ENCODE measurements at regions not wholly inside any gene's neighbourhood (a gene's known extent, or its start where the extent isn't known, plus 50 kb on each side); places are given as distances from the start of the nearest gene placed in this dataset.
"Not testable (repeated sequence)": the region's sequence is repeated elsewhere in the genome, so short reads cannot be mapped to it uniquely, and the experiment has no call there.

- H3K27me3 ChIP-seq (replicated peaks in 1 of 2; ENCODE audit: control insufficient read depth in 2 of 2, insufficient read depth in 2 of 2, low read length in 1 of 2); H3K4me2 ChIP-seq (ENCODE audit: control insufficient read depth, insufficient read depth); in situ Hi-C loops (cut with MboI); H3K9ac ChIP-seq (ENCODE audit: control insufficient read depth, insufficient read depth, low read length); ATAC-seq; H3K4me1 ChIP-seq (ENCODE audit: control insufficient read depth, insufficient read depth, low read length); POLR2A ChIA-PET; H3K79me2 ChIP-seq (ENCODE audit: control insufficient read depth, insufficient read depth, low read length); FAIRE-seq; H2AFZ ChIP-seq (ENCODE audit: control insufficient read depth, low read depth, low read length); H4K20me1 ChIP-seq (ENCODE audit: control insufficient read depth, insufficient read depth); CTCF ChIA-PET; H3K36me3 ChIP-seq (ENCODE audit: control insufficient read depth in 2 of 2, insufficient read depth in 2 of 2, low read length in 1 of 2); H3K9me3 ChIP-seq (replicated peaks; ENCODE audit: control insufficient read depth, insufficient read depth, low read length); DNase-seq (ENCODE audit: low read depth, low spot score); BruUV-seq (replicated peaks); intact Hi-C loops (cut with micrococcal nuclease; ENCODE audit: unreplicated experiment); RAD21 ChIA-PET (ENCODE audit: unreplicated experiment); H3K4me3 ChIP-seq; H3K27ac ChIP-seq (ENCODE audit: control insufficient read depth, insufficient read depth): not testable (repeated sequence)
- 89% methylated on average over 17 of the region's 17 CpGs for WGBS (ENCODE audit: insufficient coverage, insufficient replicate concordance, low lambda C conversion rate, missing lambda C conversion rate)
- SMC1A ChIA-PET (ENCODE audit: uncharacterized antibody, unreplicated experiment), result interaction anchor here (0.7 kb wide), 1 partner anchor 305 kb away, joined by 3 read pairs; no protein-coding TSS in a partner anchor
Measured at GRCh38 chr12:39699079-39699478, 79.5 kb upstream of the ABCD2 start.

- TF ChIP-seq ASH2L (IDR thresholded peaks at IDR 0.05; ENCODE audit: borderline replicate concordance, low read depth) (no peak), HCFC1 (IDR thresholded peaks at IDR 0.05; ENCODE audit: low read length) (no peak), HDGF (IDR thresholded peaks at IDR 0.05) (no peak), SMAD5 (IDR thresholded peaks at IDR 0.05; ENCODE audit: low read depth) (no peak), SKIL (IDR thresholded peaks at IDR 0.05; ENCODE audit: low read depth, poor library complexity, severe bottlenecking) (no peak), CHD2 (IDR thresholded peaks at IDR 0.05; ENCODE audit: borderline replicate concordance, low read depth, low read length) (no peak), NR2C1 (IDR thresholded peaks at IDR 0.05) (no peak), TAF1 (IDR thresholded peaks at IDR 0.05; ENCODE audit: borderline replicate concordance, low read depth, low read length) (no peak), RAD51 (IDR thresholded peaks at IDR 0.05) (no peak), NFXL1 (IDR thresholded peaks at IDR 0.05; ENCODE audit: borderline replicate concordance) (no peak), ZNF217 (IDR thresholded peaks at IDR 0.05) (no peak)
- Histone ChIP-seq H3K27me3 (replicated peaks in 1 of 2; ENCODE audit: control insufficient read depth in 2 of 2, insufficient read depth in 2 of 2, low read length in 1 of 2) (no peaks in the 10 kb centered on the region), H3K27ac (ENCODE audit: control insufficient read depth, insufficient read depth) (no peak overlapping the region), H4K20me1 (ENCODE audit: control insufficient read depth, insufficient read depth) (no peaks in the 10 kb centered on the region), H3K4me1 (ENCODE audit: control insufficient read depth, insufficient read depth, low read length) (no peaks in the 10 kb centered on the region), H3K4me3 (no peak overlapping the region), H3K4me2 (ENCODE audit: control insufficient read depth, insufficient read depth) (no peak overlapping the region), H3K9ac (ENCODE audit: control insufficient read depth, insufficient read depth, low read length) (no peak overlapping the region), H3K36me3 (ENCODE audit: control insufficient read depth in 2 of 2, insufficient read depth in 2 of 2, low read length in 1 of 2) (no peaks in the 10 kb centered on the region), H3K9me3 (replicated peaks; ENCODE audit: control insufficient read depth, insufficient read depth, low read length) (no peaks in the 10 kb centered on the region), H2AFZ (ENCODE audit: control insufficient read depth, low read depth, low read length) (no peak overlapping the region), H3K79me2 (ENCODE audit: control insufficient read depth, insufficient read depth, low read length) (no peaks in the 10 kb centered on the region)
- FAIRE-seq (no peak), ATAC-seq (no peak), DNase-seq (ENCODE audit: low read depth, low spot score) (no peak)
- SMC1A ChIA-PET (ENCODE audit: uncharacterized antibody, unreplicated experiment), result interaction anchor here (1.0 kb wide), 1 partner anchor 213 kb away, joined by 3 read pairs; no protein-coding TSS in a partner anchor
- no TSS peak for BruUV-seq (replicated peaks)
- RAD21 ChIA-PET (ENCODE audit: unreplicated experiment), result no interaction called here
- intact Hi-C loops (cut with micrococcal nuclease; ENCODE audit: unreplicated experiment) (no loop called here), in situ Hi-C loops (cut with MboI) (no loop called here)
- CTCF ChIA-PET, result interaction anchor here (0.7 to 1.0 kb wide), 5 partner anchors 71 to 296 kb away, joined by 3 to 4 read pairs (median 3); no protein-coding TSS in a partner anchor
- WGBS (ENCODE audit: insufficient coverage, insufficient replicate concordance, low lambda C conversion rate, missing lambda C conversion rate), result 57% methylated on average over 4 of the region's 4 CpGs
- POLR2A ChIA-PET, result no interaction called here
Measured at GRCh38 chr12:39697108-39697507, 77.5 kb upstream of the ABCD2 start.
